IMR-90 (cell line): ENCODE measurements at regions not wholly inside any gene's neighbourhood (a gene's known extent, or its start where the extent isn't known, plus 50 kb on each side); places are given as distances from the start of the nearest gene placed in this dataset.

ENCODE experiments used
- ATAC-seq: fragments of 200-7000 bp; cut with Tn5 transposase; 2 replicates; pipeline ENCODE4 v1.9.1; 2020; ENCODE audit warnings: low read depth, mild to moderate bottlenecking, moderate library complexity
- BruUV-seq: library from RNA; stranded (reverse); fragments of 400-500 nt; replicated peaks from 2 replicates; lab custom pipeline; 2021; lab: Mats Ljungman, UMichigan
- CTCF ChIA-PET: fragments of 300-600 bp; formaldehyde crosslinking; extraction: SDS; loops from one replicate; lab custom pipeline; 2021; ENCODE audit warnings: antibody characterized with exemption; lab: Yijun Ruan, JAX
- POLR2A ChIA-PET: fragments of 300-600 bp; sonication (Branson Sonifier 250); formaldehyde crosslinking; loops from one replicate; lab custom pipeline; 2022; ENCODE audit warnings: antibody characterized with exemption; ENCODE audit not compliant: unreplicated experiment; lab: Charles Lee
- DNase-seq: peaks from one replicate; pipeline ENCODE4 v3.0.0; 2013
- H2AFZ ChIP-seq: replicated peaks from 2 replicates; pipeline ENCODE3; 2013; ENCODE audit warnings: low read length, mild to moderate bottlenecking; ENCODE audit not compliant: poor library complexity
- H2AK5ac ChIP-seq: 2 replicates; pipeline ENCODE4 v1.6.1; 2013; ENCODE audit warnings: low read depth, low read length, inconsistent platforms
- H2AK9ac ChIP-seq: replicated peaks from 2 replicates; pipeline ENCODE3; 2013; ENCODE audit warnings: mild to moderate bottlenecking, low read depth, low read length, moderate library complexity; ENCODE audit not compliant: poor library complexity
- H2BK120ac ChIP-seq: 2 replicates; pipeline ENCODE4 v1.6.1; 2013; ENCODE audit warnings: low read depth, low read length, inconsistent platforms
- H2BK15ac ChIP-seq: 3 replicates; pipeline ENCODE4 v1.6.1; 2013; ENCODE audit warnings: low read depth, low read length, inconsistent platforms
- H2BK20ac ChIP-seq: 2 replicates; pipeline ENCODE4 v1.6.1; 2013; ENCODE audit warnings: low read depth, mild to moderate bottlenecking, inconsistent platforms, low read length, moderate library complexity
- H2BK5ac ChIP-seq: 2 replicates; pipeline ENCODE4 v1.6.1; 2013; ENCODE audit warnings: mild to moderate bottlenecking, low read depth, low read length, inconsistent platforms; ENCODE audit not compliant: poor library complexity, severe bottlenecking
- H3K14ac ChIP-seq: replicated peaks from 2 replicates; pipeline ENCODE4 v1.6.1; 2013; ENCODE audit warnings: low read depth, low read length, inconsistent platforms
- H3K18ac ChIP-seq: 2 replicates; pipeline ENCODE4 v1.6.1; 2013; ENCODE audit warnings: low read depth, low read length, control low read depth
- H3K23ac ChIP-seq: 2 replicates; pipeline ENCODE4 v1.6.1; 2013; ENCODE audit warnings: low read depth, low read length, inconsistent platforms
- H3K27ac ChIP-seq: 2 replicates; pipeline ENCODE4 v1.5.1; 2013; ENCODE audit warnings: mild to moderate bottlenecking, control low read depth, low read length; ENCODE audit not compliant: insufficient read depth
- H3K27me3 ChIP-seq: 2 replicates; pipeline ENCODE4 v1.6.1; 2013; ENCODE audit warnings: low read length; ENCODE audit not compliant: control insufficient read depth, insufficient read depth
- H3K36me3 ChIP-seq: 2 replicates; pipeline ENCODE4 v1.6.1; 2013; ENCODE audit warnings: low read length, mixed read lengths; ENCODE audit not compliant: control insufficient read depth, insufficient read depth
- H3K4ac ChIP-seq: 2 replicates; pipeline ENCODE4 v1.6.1; 2013; ENCODE audit warnings: low read depth, low read length, inconsistent platforms
- H3K4me1 ChIP-seq: 2 replicates; pipeline ENCODE4 v1.6.1; 2013; ENCODE audit warnings: low read length, mixed read lengths; ENCODE audit not compliant: control insufficient read depth, insufficient read depth
- H3K4me2 ChIP-seq: 2 replicates; pipeline ENCODE4 v1.6.1; 2013; ENCODE audit warnings: low read depth, mild to moderate bottlenecking, control low read depth, low read length, moderate library complexity
- H3K4me3 ChIP-seq: 2 replicates; pipeline ENCODE4 v1.5.1; 2013; ENCODE audit warnings: low read depth, mild to moderate bottlenecking, control low read depth, low read length, moderate library complexity; ENCODE audit not compliant: insufficient read depth
- H3K56ac ChIP-seq: 2 replicates; pipeline ENCODE4 v1.6.1; 2013; ENCODE audit warnings: low read length, inconsistent platforms; ENCODE audit not compliant: insufficient read depth; ENCODE audit errors: extremely low read depth
- H3K79me1 ChIP-seq, 2 experiments: 2 replicates each; pipeline ENCODE4 v1.6.1; 2013; ENCODE audit warnings: low read length in 2 of 2, inconsistent platforms in 1 of 2, low read depth in 1 of 2
- H3K9ac ChIP-seq: 2 replicates; pipeline ENCODE4 v1.6.1; 2013; ENCODE audit warnings: low read depth, low read length, control low read depth
- H3K9me1 ChIP-seq: 2 replicates; pipeline ENCODE4 v1.6.1; 2013; ENCODE audit warnings: low read length, inconsistent platforms; ENCODE audit not compliant: insufficient read depth
- H3K9me3 ChIP-seq: 2 replicates; pipeline ENCODE4 v1.6.1; 2013; ENCODE audit warnings: low read length; ENCODE audit not compliant: control insufficient read depth, insufficient read depth
- H4K20me1 ChIP-seq: 2 replicates; pipeline ENCODE4 v1.6.1; 2013; ENCODE audit warnings: low read length, inconsistent platforms; ENCODE audit not compliant: insufficient read depth
- H4K5ac ChIP-seq: 2 replicates; pipeline ENCODE4 v1.6.1; 2013; ENCODE audit warnings: mild to moderate bottlenecking, low read depth, low read length, control low read depth
- H4K8ac ChIP-seq, 2 experiments: 2 replicates each; pipeline ENCODE4 v1.6.1; 2013; ENCODE audit warnings: low read depth in 2 of 2, low read length in 2 of 2, control low read depth in 1 of 2, inconsistent platforms in 1 of 2
- H4K91ac ChIP-seq: 2 replicates; pipeline ENCODE4 v1.6.1; 2013; ENCODE audit warnings: low read depth, low read length, inconsistent platforms; ENCODE audit not compliant: insufficient read depth
- BHLHE40 ChIP-seq: fragments of 150-350 bp; IDR thresholded peaks from 2 replicates; pipeline ENCODE4 v1.6.1; 2016; ENCODE audit warnings: mild to moderate bottlenecking, low read depth, low read length
- CEBPB ChIP-seq: IDR thresholded peaks from 2 replicates; pipeline ENCODE4 v1.6.1; 2012; ENCODE audit warnings: low read depth, low read length, improper control_type of control experiment
- CHD1 ChIP-seq: IDR thresholded peaks from 2 replicates; pipeline ENCODE4 v1.6.1; 2012; ENCODE audit warnings: low read depth, low read length, improper control_type of control experiment
- FOS ChIP-seq: fragments of 150-350 bp; IDR thresholded peaks from 2 replicates; pipeline ENCODE4 v1.6.1; 2016; ENCODE audit warnings: low read depth, low read length
- MAFK ChIP-seq: IDR thresholded peaks from 2 replicates; pipeline ENCODE4 v1.6.1; 2012; ENCODE audit warnings: low read depth, low read length, improper control_type of control experiment
- MAZ ChIP-seq: IDR thresholded peaks from 2 replicates; pipeline ENCODE4 v1.6.1; 2012; ENCODE audit warnings: low read depth, mild to moderate bottlenecking, low read length, improper control_type of control experiment, moderate library complexity, borderline replicate concordance
- MXI1 ChIP-seq: IDR thresholded peaks from 2 replicates; pipeline ENCODE4 v1.6.1; 2012; ENCODE audit warnings: low read depth, mild to moderate bottlenecking, low read length, moderate library complexity, borderline replicate concordance
- NFE2L2 ChIP-seq: fragments of 150-350 bp; IDR thresholded peaks from 2 replicates; pipeline ENCODE4 v1.6.1; 2016; ENCODE audit warnings: low read depth, mild to moderate bottlenecking, low read length
- POLR2A ChIP-seq: IDR thresholded peaks from 2 replicates; pipeline ENCODE4 v1.6.1; 2012; ENCODE audit warnings: mild to moderate bottlenecking, low read depth, low read length
- RAD21 ChIP-seq: IDR thresholded peaks from 2 replicates; pipeline ENCODE4 v1.6.1; 2012; ENCODE audit warnings: low read length, improper control_type of control experiment
- RCOR1 ChIP-seq: IDR thresholded peaks from 2 replicates; pipeline ENCODE4 v1.6.1; 2012; ENCODE audit warnings: mild to moderate bottlenecking, low read length, improper control_type of control experiment; ENCODE audit not compliant: insufficient replicate concordance
- RFX5 ChIP-seq: IDR thresholded peaks from 2 replicates; pipeline ENCODE4 v1.8.0; 2012; ENCODE audit warnings: low read depth, mild to moderate bottlenecking, low read length, moderate library complexity
- SMC3 ChIP-seq: fragments of 150-350 bp; IDR thresholded peaks from 2 replicates; pipeline ENCODE4 v1.6.1; 2016; ENCODE audit warnings: low read depth, mild to moderate bottlenecking, antibody characterized with exemption, low read length, moderate library complexity
- USF2 ChIP-seq: fragments of 150-350 bp; IDR thresholded peaks from 2 replicates; pipeline ENCODE4 v1.6.1; 2017; ENCODE audit warnings: mild to moderate bottlenecking, antibody characterized with exemption, low read length, low read depth
- whole genome bisulfite sequencing, 2 experiments: methylation state at CpG; one replicate each; pipeline versions ENCODE4 v1.1.5 to v1.1.7; 2013; ENCODE audit warnings: missing lambda C conversion rate in 2 of 2; ENCODE audit not compliant: insufficient read length in 1 of 2; ENCODE audit errors: extremely low coverage in 2 of 2; 5-methylcytosine and 5-hydroxymethylcytosine counted together
- dilution Hi-C: fragments of 300-500 bp; cut with HindIII; formaldehyde crosslinking; loops from one replicate; pipeline ENCODE4 v1.14.3; 2018; ENCODE audit warnings: low sequenced_read_pairs; ENCODE audit not compliant: unreplicated experiment
- in situ Hi-C: fragments of 300-500 bp; cut with MboI; formaldehyde crosslinking; loops from 3 replicates; pipeline ENCODE4 v1.14.3; 2019; ENCODE audit warnings: low sequenced_read_pairs, inconsistent platforms, mixed read lengths
- intact Hi-C: fragments of 100-400 bp; cut with micrococcal nuclease; formaldehyde crosslinking; loops from 2 replicates; pipeline ENCODE4 v1.10.0; 2022
- TF ChIP-seq, protein P1 (sequence below): fragments of 150-350 bp; IDR thresholded peaks from 2 replicates; pipeline ENCODE4 v1.6.1; 2016; ENCODE audit warnings: low read depth, mild to moderate bottlenecking, low read length, moderate library complexity, borderline replicate concordance
- TF ChIP-seq, protein P2 (sequence below): conservative IDR thresholded peaks from 2 replicates; pipeline ENCODE4 v1.5.1; 2012; ENCODE audit warnings: mild to moderate bottlenecking, low read depth, low read length, improper control_type of control experiment

GRCh38 chr14:96746101-96746500, 51.1 kb upstream of the VRK1 start:
- in situ Hi-C loops = loop anchor here (10.0 kb wide), 1 partner anchor 161 kb away; no protein-coding TSS in a partner anchor
- WGBS, 2 experiments = no CpG with 5 or more reads among the region's 3 CpGs

More at GRCh38 chr14:96746101-96746500, 51.1 kb upstream of the VRK1 start:
- no peaks in the 10 kb centered on the region for H3K36me3 ChIP-seq
- TF ChIP-seq RFX5 = no peak
- no peak for TF ChIP-seq USF2
- no peak for TF ChIP-seq MAFK
- TF ChIP-seq POLR2A = no peak
- TF ChIP-seq CEBPB = no peak
- no peak for TF ChIP-seq SMC3
- no peak for TF ChIP-seq FOS
- no peak for TF ChIP-seq MXI1
- no peak for TF ChIP-seq RAD21
- TF ChIP-seq CHD1 = no peak
- TF ChIP-seq NFE2L2 = no peak
- TF ChIP-seq, protein P1, sequence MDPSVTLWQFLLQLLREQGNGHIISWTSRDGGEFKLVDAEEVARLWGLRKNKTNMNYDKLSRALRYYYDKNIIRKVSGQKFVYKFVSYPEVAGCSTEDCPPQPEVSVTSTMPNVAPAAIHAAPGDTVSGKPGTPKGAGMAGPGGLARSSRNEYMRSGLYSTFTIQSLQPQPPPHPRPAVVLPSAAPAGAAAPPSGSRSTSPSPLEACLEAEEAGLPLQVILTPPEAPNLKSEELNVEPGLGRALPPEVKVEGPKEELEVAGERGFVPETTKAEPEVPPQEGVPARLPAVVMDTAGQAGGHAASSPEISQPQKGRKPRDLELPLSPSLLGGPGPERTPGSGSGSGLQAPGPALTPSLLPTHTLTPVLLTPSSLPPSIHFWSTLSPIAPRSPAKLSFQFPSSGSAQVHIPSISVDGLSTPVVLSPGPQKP = no peak
- no peak for TF ChIP-seq BHLHE40
- TF ChIP-seq MAZ = no peak
- TF ChIP-seq RCOR1 = no peak
- TF ChIP-seq, protein P2, sequence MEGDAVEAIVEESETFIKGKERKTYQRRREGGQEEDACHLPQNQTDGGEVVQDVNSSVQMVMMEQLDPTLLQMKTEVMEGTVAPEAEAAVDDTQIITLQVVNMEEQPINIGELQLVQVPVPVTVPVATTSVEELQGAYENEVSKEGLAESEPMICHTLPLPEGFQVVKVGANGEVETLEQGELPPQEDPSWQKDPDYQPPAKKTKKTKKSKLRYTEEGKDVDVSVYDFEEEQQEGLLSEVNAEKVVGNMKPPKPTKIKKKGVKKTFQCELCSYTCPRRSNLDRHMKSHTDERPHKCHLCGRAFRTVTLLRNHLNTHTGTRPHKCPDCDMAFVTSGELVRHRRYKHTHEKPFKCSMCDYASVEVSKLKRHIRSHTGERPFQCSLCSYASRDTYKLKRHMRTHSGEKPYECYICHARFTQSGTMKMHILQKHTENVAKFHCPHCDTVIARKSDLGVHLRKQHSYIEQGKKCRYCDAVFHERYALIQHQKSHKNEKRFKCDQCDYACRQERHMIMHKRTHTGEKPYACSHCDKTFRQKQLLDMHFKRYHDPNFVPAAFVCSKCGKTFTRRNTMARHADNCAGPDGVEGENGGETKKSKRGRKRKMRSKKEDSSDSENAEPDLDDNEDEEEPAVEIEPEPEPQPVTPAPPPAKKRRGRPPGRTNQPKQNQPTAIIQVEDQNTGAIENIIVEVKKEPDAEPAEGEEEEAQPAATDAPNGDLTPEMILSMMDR = no peak
- H3K4me3 ChIP-seq = no peak overlapping the region
- H3K14ac ChIP-seq = no peak overlapping the region
- no peaks in the 10 kb centered on the region for H3K9me3 ChIP-seq
- CTCF ChIA-PET = no interaction called here
- H3K56ac ChIP-seq = no peak overlapping the region
- POLR2A ChIA-PET = no interaction called here
- H2AK9ac ChIP-seq = no peak overlapping the region
- H4K91ac ChIP-seq = no peak overlapping the region
- intact Hi-C loops (no loop called here), dilution Hi-C loops (no loop called here)
- H2BK15ac ChIP-seq = no peak overlapping the region
- no peak overlapping the region for H2BK5ac ChIP-seq
- no TSS peak for BruUV-seq
- H3K4ac ChIP-seq = no peak overlapping the region
- H3K79me1 ChIP-seq = no peaks in the 10 kb centered on the region
- H3K27me3 ChIP-seq = peaks cover 23% of the 10 kb centered on the region
- DNase-seq = no peak
- H2AFZ ChIP-seq = no peak overlapping the region
- H3K9me1 ChIP-seq = 0 out of 2 replicates have a peak, but pooled peaks cover 3% of the 10 kb centered on the region
- no peak overlapping the region for H2AK5ac ChIP-seq
- H3K18ac ChIP-seq = no peak overlapping the region
- H4K5ac ChIP-seq = no peak overlapping the region
- H3K23ac ChIP-seq = no peak overlapping the region
- H4K20me1 ChIP-seq = no peaks in the 10 kb centered on the region
- H4K8ac ChIP-seq = no peak overlapping the region
- no peak overlapping the region for H3K27ac ChIP-seq
- no peaks in the 10 kb centered on the region for H3K4me1 ChIP-seq
- no peak overlapping the region for H2BK120ac ChIP-seq
- no peak overlapping the region for H3K4me2 ChIP-seq
- H3K9ac ChIP-seq = no peak overlapping the region
- H2BK20ac ChIP-seq = no peak overlapping the region
- no peak for ATAC-seq
